Peyer's patch (tissue), 4 donors: ENCODE measurements at regions not wholly inside any gene's neighbourhood (a gene's known extent, or its start where the extent isn't known, plus 50 kb on each side); places are given as distances from the start of the nearest gene placed in this dataset.

ENCODE experiments used
- DNase-seq, 3 donors: peaks; one replicate each; pipeline ENCODE4 v3.0.0-alpha.2; 2017 to 2019
- H3K27ac ChIP-seq, 4 donors: fragments of 200-600 bp; sonication (generic); one replicate each; pipeline ENCODE4 v1.5.1; 2016 to 2019
- H3K27me3 ChIP-seq, 2 donors: fragments of 200-600 bp; sonication (generic); one replicate each; pipeline ENCODE4 v1.5.1; 2019
- H3K36me3 ChIP-seq, 3 donors: fragments of 200-600 bp; sonication (generic); one replicate each; pipeline ENCODE4 v1.5.1; 2016 to 2019
- H3K4me1 ChIP-seq, 4 donors: fragments of 200-600 bp; sonication (generic); one replicate each; pipeline ENCODE4 v1.5.1; 2016 to 2019
- H3K4me3 ChIP-seq, 4 donors: fragments of 200-600 bp; sonication (generic); 1 replicate in 3 of 4; 2 replicates in 1 of 4; pipeline ENCODE4 v1.5.1; 2016 to 2019; ENCODE audit warnings: mild to moderate bottlenecking in 1 of 4
- H3K9me3 ChIP-seq, 4 donors: fragments of 200-600 bp; sonication (generic); one replicate each; pipeline ENCODE4 v1.5.1; 2016 to 2019; ENCODE audit warnings: mild to moderate bottlenecking in 1 of 4
- CTCF ChIP-seq, 6 experiments: fragments of 450-650 bp in 4 of 6; fragments of 200-600 bp in 2 of 6; sonication (generic) in 1 of 6; IDR thresholded peaks; one replicate each; pipeline ENCODE4 v1.5.1; 2017 to 2019; ENCODE audit warnings: antibody characterized with exemption in 6 of 6, mild to moderate bottlenecking in 3 of 6, moderate library complexity in 1 of 6
- POLR2A ChIP-seq, 2 donors: fragments of 450-650 bp; IDR thresholded peaks; one replicate each; pipeline ENCODE4 v1.5.1; 2017; ENCODE audit warnings: antibody characterized with exemption in 2 of 2, mild to moderate bottlenecking in 2 of 2, moderate library complexity in 2 of 2

DNA sequence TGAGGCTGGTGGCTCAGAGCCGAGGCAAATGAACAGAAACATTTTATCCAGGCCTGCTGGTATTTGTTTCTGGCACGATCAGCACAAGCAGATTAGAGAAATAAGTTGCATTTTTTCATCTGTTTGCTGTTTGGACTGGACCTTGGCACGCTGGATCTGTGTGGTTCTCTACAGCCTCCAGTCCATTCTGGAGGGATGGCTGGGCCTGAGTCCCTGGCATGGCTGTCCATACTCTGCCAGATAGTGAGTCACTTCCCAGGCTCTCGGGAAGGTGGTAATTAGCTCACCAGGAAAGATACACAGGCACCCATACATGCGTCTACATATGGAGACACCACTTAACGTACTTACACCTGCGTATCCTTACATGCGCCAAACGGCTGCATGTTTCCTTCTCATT, 78.6 kb downstream of the SPRY4 start:
- Histone ChIP-seq H3K4me3 (no peak overlapping the region), H3K36me3 (no peaks in the 10 kb centered on the region), H3K27ac (no peak overlapping the region), H3K9me3 (no peaks in the 10 kb centered on the region), H3K27me3 (no peaks in the 10 kb centered on the region), H3K4me1 (no peaks in the 10 kb centered on the region)
- no peak for DNase-seq
- TF ChIP-seq CTCF (IDR thresholded peaks at IDR 0.05) (no peak), POLR2A (IDR thresholded peaks at IDR 0.05) (no peak)

- H3K27me3 ChIP-seq, result no peaks in the 10 kb centered on the region
- H3K4me1 ChIP-seq, result no peaks in the 10 kb centered on the region
- no peaks in the 10 kb centered on the region for H3K9me3 ChIP-seq
- no peak overlapping the region for H3K27ac ChIP-seq
- no peak for DNase-seq
- TF ChIP-seq POLR2A (IDR thresholded peaks at IDR 0.05) (no peak), CTCF (IDR thresholded peaks at IDR 0.05) (no peak)
- H3K36me3 ChIP-seq, result no peaks in the 10 kb centered on the region
- H3K4me3 ChIP-seq, result no peak overlapping the region
These were observed 79.0 kb downstream of the SPRY4 start for GRCh38 chr5:142245786-142246185.

- no peaks in the 10 kb centered on the region for H3K27me3 ChIP-seq
- no peaks in the 10 kb centered on the region for H3K36me3 ChIP-seq
- TF ChIP-seq CTCF (IDR thresholded peaks at IDR 0.05) (no peak), POLR2A (IDR thresholded peaks at IDR 0.05) (no peak)
- DNase-seq, result no peak
- H3K27ac ChIP-seq, result no peak overlapping the region
- no peak overlapping the region for H3K4me3 ChIP-seq
- no peaks in the 10 kb centered on the region for H3K4me1 ChIP-seq
- no peaks in the 10 kb centered on the region for H3K9me3 ChIP-seq
These were observed 80.4 kb downstream of the SPRY4 start for GRCh38 chr5:142244440-142244839.

GRCh38 chr5:142242272-142242671, 82.5 kb downstream of the SPRY4 start:
- H3K4me1 ChIP-seq, result no peaks in the 10 kb centered on the region
- no peak for DNase-seq
- TF ChIP-seq CTCF (IDR thresholded peaks at IDR 0.05), result no peak

GRCh38 chr5:142239394-142240159, 85.2 kb downstream of the SPRY4 start:
- Histone ChIP-seq H3K36me3 (no peaks in the 10 kb centered on the region), H3K4me3 (no peak overlapping the region), H3K4me1 (no peaks in the 10 kb centered on the region), H3K9me3 (no peaks in the 10 kb centered on the region), H3K27me3 (no peaks in the 10 kb centered on the region), H3K27ac (no peak overlapping the region)
- TF ChIP-seq CTCF (IDR thresholded peaks at IDR 0.05), result no peak
- TF ChIP-seq POLR2A (IDR thresholded peaks at IDR 0.05), result no peak
- no peak for DNase-seq

More at GRCh38 chr5:142242272-142242671, 82.5 kb downstream of the SPRY4 start:
- Histone ChIP-seq H3K27ac (no peak overlapping the region), H3K9me3 (no peaks in the 10 kb centered on the region), H3K4me3 (no peak overlapping the region), H3K27me3 (no peaks in the 10 kb centered on the region), H3K36me3 (no peaks in the 10 kb centered on the region)
